ENCODE measurements at regions not wholly inside any gene's neighbourhood (a gene's known extent, or its start where the extent isn't known, plus 50 kb on each side); places are given as distances from the start of the nearest gene placed in this dataset.

DNA sequence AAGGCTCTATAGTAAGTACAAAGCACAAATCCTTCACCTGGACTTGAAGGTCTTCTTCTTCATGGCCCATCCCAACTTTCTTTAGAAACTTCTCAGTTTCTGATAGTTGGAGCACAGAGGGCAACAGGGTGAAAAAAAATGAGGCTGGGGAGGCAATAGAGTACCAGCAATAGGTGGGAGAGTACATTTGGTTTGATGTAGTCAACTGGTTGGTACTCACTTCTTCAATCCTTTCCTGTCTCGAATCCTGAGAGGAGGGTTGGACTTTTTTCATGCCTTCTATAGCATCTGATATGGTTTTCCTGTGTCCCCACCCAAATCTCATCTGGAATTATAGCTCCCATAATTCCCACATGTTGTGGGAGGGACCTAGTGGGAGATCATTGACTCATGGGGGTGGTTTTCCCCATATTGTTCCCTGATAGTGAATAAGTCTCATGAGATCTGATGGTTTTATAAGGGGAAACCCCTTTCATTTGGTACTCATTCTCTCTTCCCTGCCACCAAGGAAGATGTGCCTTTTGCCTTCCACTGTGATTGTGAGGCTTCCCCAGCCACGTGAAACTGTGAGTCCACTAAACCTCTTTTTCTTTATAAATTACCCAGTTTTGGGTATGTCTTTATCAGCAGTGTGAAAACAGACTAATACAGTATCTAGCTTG is 75.9 kb upstream of the LCLAT1 start:
- Histone ChIP-seq H3K27ac (ENCODE audit: low read depth, low read length, poor library complexity, severe bottlenecking) (no peak overlapping the region), H3K4me2 (ENCODE audit: low read length) (no peak overlapping the region), H3K4me1 (ENCODE audit: insufficient read depth, low read length, poor library complexity, severe bottlenecking) (no peaks in the 10 kb centered on the region), H3K9me3 (ENCODE audit: low read length) (no peaks in the 10 kb centered on the region), H3K4me3 (ENCODE audit: low read depth, low read length, poor library complexity, severe bottlenecking) (no peak overlapping the region), H4K20me1 (ENCODE audit: insufficient read depth, low read length) (no peaks in the 10 kb centered on the region), H3K9me2 (ENCODE audit: insufficient read depth, low read length) (no peaks in the 10 kb centered on the region), H3K36me3 (ENCODE audit: insufficient read depth, low read length) (no peaks in the 10 kb centered on the region), H3K79me2 (ENCODE audit: insufficient read depth, low read depth, low read length) (no peaks in the 10 kb centered on the region), H2AFZ (ENCODE audit: low read length) (no peak overlapping the region)
- BruUV-seq (replicated peaks) = no TSS peak
- POLR2A ChIA-PET = interaction anchor here (1.6 kb wide), 1 partner anchor 13 kb away, joined by 4 read pairs; no protein-coding TSS in a partner anchor
- intact Hi-C loops (cut with micrococcal nuclease; ENCODE audit: unreplicated experiment) = no loop called here
- CTCF ChIA-PET (ENCODE audit: unreplicated experiment) = no interaction called here
- TF ChIP-seq, protein P1, sequence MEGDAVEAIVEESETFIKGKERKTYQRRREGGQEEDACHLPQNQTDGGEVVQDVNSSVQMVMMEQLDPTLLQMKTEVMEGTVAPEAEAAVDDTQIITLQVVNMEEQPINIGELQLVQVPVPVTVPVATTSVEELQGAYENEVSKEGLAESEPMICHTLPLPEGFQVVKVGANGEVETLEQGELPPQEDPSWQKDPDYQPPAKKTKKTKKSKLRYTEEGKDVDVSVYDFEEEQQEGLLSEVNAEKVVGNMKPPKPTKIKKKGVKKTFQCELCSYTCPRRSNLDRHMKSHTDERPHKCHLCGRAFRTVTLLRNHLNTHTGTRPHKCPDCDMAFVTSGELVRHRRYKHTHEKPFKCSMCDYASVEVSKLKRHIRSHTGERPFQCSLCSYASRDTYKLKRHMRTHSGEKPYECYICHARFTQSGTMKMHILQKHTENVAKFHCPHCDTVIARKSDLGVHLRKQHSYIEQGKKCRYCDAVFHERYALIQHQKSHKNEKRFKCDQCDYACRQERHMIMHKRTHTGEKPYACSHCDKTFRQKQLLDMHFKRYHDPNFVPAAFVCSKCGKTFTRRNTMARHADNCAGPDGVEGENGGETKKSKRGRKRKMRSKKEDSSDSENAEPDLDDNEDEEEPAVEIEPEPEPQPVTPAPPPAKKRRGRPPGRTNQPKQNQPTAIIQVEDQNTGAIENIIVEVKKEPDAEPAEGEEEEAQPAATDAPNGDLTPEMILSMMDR (conservative IDR thresholded peaks at IDR 0.05; ENCODE audit: low read length) = no peak
- no peak for TF ChIP-seq EZH2phosphoT487 (IDR thresholded peaks at IDR 0.05; ENCODE audit: borderline replicate concordance, low read depth, low read length)
- DNase-seq (ENCODE audit: low spot score) = no peak

DNA sequence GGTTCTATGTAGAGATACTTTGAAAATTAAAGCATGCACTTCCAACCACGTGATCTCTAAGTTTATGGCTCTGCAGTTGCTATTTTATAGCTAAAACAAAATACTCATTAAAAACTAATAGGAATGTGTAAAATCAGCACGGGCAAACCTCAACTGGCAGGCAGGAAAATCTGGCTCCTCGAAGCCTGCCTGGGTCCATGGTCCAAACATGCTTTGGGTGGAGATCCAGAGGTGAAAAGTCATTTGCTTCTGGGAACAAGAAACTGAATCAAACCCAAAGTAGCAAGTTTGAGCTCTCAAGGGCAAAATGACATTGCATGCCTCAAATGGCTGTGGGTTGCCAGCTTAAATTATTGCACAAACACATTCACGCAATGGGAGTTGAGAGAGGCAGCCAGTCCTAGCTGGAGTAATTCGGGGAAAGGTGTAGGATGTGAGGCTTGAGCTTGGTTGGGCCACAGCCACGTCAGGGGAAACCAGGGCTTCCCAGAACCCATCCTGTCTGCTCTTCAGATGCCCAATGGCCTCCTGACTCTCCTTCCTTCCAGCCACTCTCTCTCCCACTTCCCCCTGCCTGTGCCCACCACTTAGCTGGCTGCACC is 75.2 kb upstream of the LCLAT1 start:
- no peaks in the 10 kb centered on the region for H3K9me2 ChIP-seq (ENCODE audit: insufficient read depth, low read length)
- CTCF ChIA-PET (ENCODE audit: unreplicated experiment) = no interaction called here
- intact Hi-C loops (cut with micrococcal nuclease; ENCODE audit: unreplicated experiment) = no loop called here
- H3K4me2 ChIP-seq (ENCODE audit: low read length) = no peak overlapping the region
- no peaks in the 10 kb centered on the region for H3K4me1 ChIP-seq (ENCODE audit: insufficient read depth, low read length, poor library complexity, severe bottlenecking)
- no peaks in the 10 kb centered on the region for H4K20me1 ChIP-seq (ENCODE audit: insufficient read depth, low read length)
- H3K4me3 ChIP-seq (ENCODE audit: low read depth, low read length, poor library complexity, severe bottlenecking) = no peak overlapping the region
- DNase-seq (ENCODE audit: low spot score) = no peak
- no peaks in the 10 kb centered on the region for H3K36me3 ChIP-seq (ENCODE audit: insufficient read depth, low read length)
- no peak overlapping the region for H2AFZ ChIP-seq (ENCODE audit: low read length)
- H3K79me2 ChIP-seq (ENCODE audit: insufficient read depth, low read depth, low read length) = no peaks in the 10 kb centered on the region
- H3K9me3 ChIP-seq (ENCODE audit: low read length) = no peaks in the 10 kb centered on the region
- no peak for TF ChIP-seq EZH2phosphoT487 (IDR thresholded peaks at IDR 0.05; ENCODE audit: borderline replicate concordance, low read depth, low read length)
- TF ChIP-seq, protein P1 (conservative IDR thresholded peaks at IDR 0.05; ENCODE audit: low read length) = no peak
- no TSS peak for BruUV-seq (replicated peaks)
- H3K27ac ChIP-seq (ENCODE audit: low read depth, low read length, poor library complexity, severe bottlenecking) = no peak overlapping the region
- POLR2A ChIA-PET = interaction anchor here (0.7 to 1.6 kb wide), 3 partner anchors 12 to 426 kb away, joined by 3 to 4 read pairs (median 4); no protein-coding TSS in a partner anchor

DNA sequence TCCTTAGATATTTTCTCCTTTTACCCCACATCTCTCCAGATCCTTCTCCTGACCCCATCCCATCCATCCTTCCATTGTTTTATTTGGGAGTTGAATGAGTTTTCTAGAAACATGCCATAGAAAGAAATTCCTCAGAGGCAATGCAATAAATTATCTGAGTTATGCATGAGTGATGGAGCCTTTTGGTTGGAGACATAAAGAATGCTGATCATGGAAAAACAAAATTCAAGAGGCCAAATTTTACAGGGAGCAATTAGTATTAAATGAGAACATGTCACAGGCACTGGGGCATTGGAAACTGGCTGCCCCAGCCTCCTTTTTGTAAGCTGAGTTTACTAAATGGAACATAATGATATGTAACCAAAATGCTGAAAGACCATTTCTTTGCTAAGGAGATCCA is 74.2 kb upstream of the LCLAT1 start:
- no peak overlapping the region for H3K4me2 ChIP-seq (ENCODE audit: low read length)
- no peaks in the 10 kb centered on the region for H3K9me3 ChIP-seq (ENCODE audit: low read length)
- no peak for DNase-seq (ENCODE audit: low spot score)
- no peak for TF ChIP-seq EZH2phosphoT487 (IDR thresholded peaks at IDR 0.05; ENCODE audit: borderline replicate concordance, low read depth, low read length)
- TF ChIP-seq, protein P1 (conservative IDR thresholded peaks at IDR 0.05; ENCODE audit: low read length) = no peak
- no peak overlapping the region for H3K4me3 ChIP-seq (ENCODE audit: low read depth, low read length, poor library complexity, severe bottlenecking)
- H3K9me2 ChIP-seq (ENCODE audit: insufficient read depth, low read length) = no peaks in the 10 kb centered on the region
- BruUV-seq (replicated peaks) = no TSS peak
- intact Hi-C loops (cut with micrococcal nuclease; ENCODE audit: unreplicated experiment) = no loop called here
- H2AFZ ChIP-seq (ENCODE audit: low read length) = no peak overlapping the region
- H3K27ac ChIP-seq (ENCODE audit: low read depth, low read length, poor library complexity, severe bottlenecking) = no peak overlapping the region
- no peaks in the 10 kb centered on the region for H3K4me1 ChIP-seq (ENCODE audit: insufficient read depth, low read length, poor library complexity, severe bottlenecking)
- H3K79me2 ChIP-seq (ENCODE audit: insufficient read depth, low read depth, low read length) = no peaks in the 10 kb centered on the region
- ChIA-PET POLR2A (interaction anchor here (1.0 to 1.6 kb wide), 3 partner anchors 11 to 63 kb away, joined by 3 to 6 read pairs (median 4); no protein-coding TSS in a partner anchor), CTCF (ENCODE audit: unreplicated experiment) (no interaction called here)
- no peaks in the 10 kb centered on the region for H4K20me1 ChIP-seq (ENCODE audit: insufficient read depth, low read length)
- H3K36me3 ChIP-seq (ENCODE audit: insufficient read depth, low read length) = no peaks in the 10 kb centered on the region
